SK-N-SH treated with all-trans-retinoic acid at 6 μM for 48 hours (cell line): ENCODE measurements at regions not wholly inside any gene's neighbourhood (a gene's known extent, or its start where the extent isn't known, plus 50 kb on each side); places are given as distances from the start of the nearest gene placed in this dataset.

ENCODE experiments used
- ATAC-seq: fragments of 200-7000 bp; cut with Tn5 transposase; 3 replicates; pipeline ENCODE4 v1.9.1; 2020; ENCODE audit warnings: mild to moderate bottlenecking, moderate library complexity
- BACH2 ChIP-seq: fragments of 250-450 bp; sonication (Bioruptor Pico); IDR thresholded peaks from 2 replicates; pipeline ENCODE4 v1.9.0; 2021; ENCODE audit warnings: mild to moderate bottlenecking, borderline replicate concordance
- CREB5 ChIP-seq: fragments of 250-450 bp; sonication (Bioruptor Pico); IDR thresholded peaks from 2 replicates; pipeline ENCODE4 v1.5.1; 2020; ENCODE audit warnings: low read depth, mild to moderate bottlenecking, moderate library complexity
- CSDC2 ChIP-seq: fragments of 250-450 bp; sonication (Bioruptor Pico); IDR thresholded peaks from 2 replicates; pipeline ENCODE4 v1.5.0; 2020; ENCODE audit warnings: mild to moderate bottlenecking, moderate library complexity
- CSRNP3 ChIP-seq: fragments of 250-450 bp; sonication (Bioruptor Pico); IDR thresholded peaks from 2 replicates; pipeline ENCODE4 v1.5.1; 2021; ENCODE audit warnings: mild to moderate bottlenecking, moderate library complexity
- ESRRG ChIP-seq: fragments of 250-450 bp; sonication (Bioruptor Pico); IDR thresholded peaks from 2 replicates; pipeline ENCODE4 v1.6.1; 2021; ENCODE audit warnings: mild to moderate bottlenecking
- GLIS3 ChIP-seq: fragments of 250-450 bp; sonication (Bioruptor Pico); IDR thresholded peaks from 2 replicates; pipeline ENCODE4 v1.5.0; 2020; ENCODE audit warnings: mild to moderate bottlenecking, moderate library complexity
- POU6F1 ChIP-seq: fragments of 250-450 bp; sonication (Bioruptor Pico); IDR thresholded peaks from 2 replicates; pipeline ENCODE4 v1.8.0; 2021; ENCODE audit warnings: low read depth, mild to moderate bottlenecking, moderate library complexity, borderline replicate concordance
- PPARA ChIP-seq: fragments of 250-450 bp; sonication (Bioruptor Pico); IDR thresholded peaks from 2 replicates; pipeline ENCODE4 v1.5.0; 2020; ENCODE audit warnings: mild to moderate bottlenecking, borderline replicate concordance
- RARB ChIP-seq: fragments of 250-450 bp; sonication (Bioruptor Pico); IDR thresholded peaks from 2 replicates; pipeline ENCODE4 v1.8.0; 2021; ENCODE audit warnings: mild to moderate bottlenecking, moderate library complexity
- SNAI2 ChIP-seq: fragments of 250-450 bp; sonication (Bioruptor Pico); IDR thresholded peaks from 2 replicates; pipeline ENCODE4 v1.5.0; 2020; ENCODE audit warnings: mild to moderate bottlenecking, moderate library complexity
- TCF4 ChIP-seq: fragments of 250-450 bp; sonication (Bioruptor Pico); IDR thresholded peaks from 2 replicates; pipeline ENCODE4 v1.8.0; 2021; ENCODE audit warnings: mild to moderate bottlenecking, moderate library complexity, borderline replicate concordance
- TOX ChIP-seq: fragments of 250-450 bp; sonication (Bioruptor Pico); IDR thresholded peaks from 2 replicates; pipeline ENCODE4 v1.8.0; 2021; ENCODE audit warnings: mild to moderate bottlenecking, moderate library complexity, borderline replicate concordance
- TSHZ2 ChIP-seq: fragments of 250-450 bp; sonication (Bioruptor Pico); IDR thresholded peaks from 2 replicates; pipeline ENCODE4 v1.5.0; 2020; ENCODE audit warnings: mild to moderate bottlenecking, moderate library complexity
- ZFP30 ChIP-seq: fragments of 450-650 bp; formaldehyde crosslinking; IDR thresholded peaks from 2 replicates; pipeline ENCODE4 v1.5.0; 2022; ENCODE audit warnings: mild to moderate bottlenecking, moderate library complexity
- ZNF565 ChIP-seq: fragments of 450-650 bp; formaldehyde crosslinking; conservative IDR thresholded peaks from 2 replicates; pipeline ENCODE4 v1.5.0; 2020; ENCODE audit warnings: low read depth, mild to moderate bottlenecking, moderate library complexity
- ZNF70 ChIP-seq: fragments of 450-650 bp; formaldehyde crosslinking; IDR thresholded peaks from 2 replicates; pipeline ENCODE4 v1.5.0; 2020; ENCODE audit warnings: mild to moderate bottlenecking, moderate library complexity
- ZNF8 ChIP-seq: fragments of 450-650 bp; formaldehyde crosslinking; IDR thresholded peaks from 2 replicates; pipeline ENCODE4 v1.5.0; 2020; ENCODE audit warnings: mild to moderate bottlenecking, moderate library complexity

- TF ChIP-seq POU6F1 (CRISPR knock-in tag) (no peak), CSDC2 (no peak), ZNF70 (CRISPR knock-in tag) (no peak), GLIS3 (CRISPR knock-in tag) (no peak), BACH2 (CRISPR knock-in tag) (no peak), TOX (CRISPR knock-in tag) (no peak), TSHZ2 (no peak)
Observed at GRCh38 chr6:170030821-170031471, 259.9 kb downstream of the DLL1 start (continued).

- TF ChIP-seq TSHZ2 = no peak
- ATAC-seq = no peak
Observed at GRCh38 chr6:170030284-170030815, 260.5 kb downstream of the DLL1 start.

- no peak for ATAC-seq
Observed at GRCh38 chr6:170029416-170030283, 261.2 kb downstream of the DLL1 start.

More at GRCh38 chr6:170029416-170030283, 261.2 kb downstream of the DLL1 start:
- no peak for TF ChIP-seq CSRNP3 (CRISPR knock-in tag)
- TF ChIP-seq CREB5 (CRISPR knock-in tag) = no peak
- TF ChIP-seq POU6F1 (CRISPR knock-in tag) = no peak
- no peak for TF ChIP-seq RARB (CRISPR knock-in tag)
- TF ChIP-seq CSDC2 = no peak
- no peak for TF ChIP-seq ZFP30 (CRISPR knock-in tag)
- no peak for TF ChIP-seq TCF4
- no peak for TF ChIP-seq ZNF8 (CRISPR knock-in tag)
- TF ChIP-seq GLIS3 (CRISPR knock-in tag) = no peak
- no peak for TF ChIP-seq ESRRG
- TF ChIP-seq ZNF565 (CRISPR knock-in tag) = no peak
- no peak for TF ChIP-seq SNAI2 (CRISPR knock-in tag)
- no peak for TF ChIP-seq PPARA (CRISPR knock-in tag)
- no peak for TF ChIP-seq BACH2 (CRISPR knock-in tag)
- no peak for TF ChIP-seq TSHZ2
- TF ChIP-seq, all 23 proteins: peak for 0
